ENCODE measurements at regions not wholly inside any gene's neighbourhood (a gene's known extent, or its start where the extent isn't known, plus 50 kb on each side); places are given as distances from the start of the nearest gene placed in this dataset.
"Not testable (repeated sequence)": the region's sequence is repeated elsewhere in the genome, so short reads cannot be mapped to it uniquely, and the experiment has no call there.

- ATAC-seq, result no peak
- no peak for DNase-seq
- intact Hi-C loops (cut with DNase I, micrococcal nuclease), result no loop called here
These were observed 113.6 kb upstream of the TMPRSS2 start for GRCh38 chr21:41621513-41621912.

- intact Hi-C loops (cut with DNase I, micrococcal nuclease), result no loop called here
- no peak for ATAC-seq
- no peak for DNase-seq
These were observed 113.0 kb upstream of the TMPRSS2 start for GRCh38 chr21:41620982-41621381.

- DNase-seq (no peak), ATAC-seq (no peak)
- intact Hi-C loops (cut with DNase I, micrococcal nuclease), result no loop called here
These were observed 112.6 kb upstream of the TMPRSS2 start for GRCh38 chr21:41620541-41620940.

DNA sequence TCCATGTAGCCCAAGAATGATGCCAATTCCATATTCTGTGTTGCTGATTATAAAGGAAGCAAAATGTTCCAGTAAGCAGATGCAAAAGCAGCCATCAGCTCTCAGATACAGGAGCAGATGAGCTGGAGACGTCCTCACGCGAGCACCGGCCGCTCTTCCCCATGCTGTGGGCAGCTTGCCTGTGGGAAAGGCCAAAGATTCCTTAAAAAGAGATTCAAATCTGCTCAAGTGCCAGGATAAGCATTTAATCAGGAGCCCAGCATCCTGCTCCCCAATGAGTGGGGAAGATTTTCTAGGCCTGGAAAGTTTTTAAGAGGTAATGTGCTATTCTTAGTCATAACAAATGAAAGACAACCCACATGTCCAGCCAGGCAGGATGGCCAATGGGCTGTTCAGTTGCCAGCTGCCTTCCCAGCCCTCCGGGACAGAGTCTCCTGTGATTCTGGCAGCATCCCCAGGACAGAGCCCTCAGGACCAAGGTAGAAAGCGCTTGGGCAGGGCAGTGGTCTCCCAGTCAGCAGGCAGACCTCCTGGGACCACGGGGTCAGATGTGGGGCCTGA, 108.2 kb upstream of the TMPRSS2 start:
- ATAC-seq, result no peak
- intact Hi-C loops (cut with DNase I, micrococcal nuclease), result loop anchor here in 1 of 2 donors (10.0 kb wide), 1 partner anchor 159 kb away; no protein-coding TSS in a partner anchor
- no peak for DNase-seq

DNA sequence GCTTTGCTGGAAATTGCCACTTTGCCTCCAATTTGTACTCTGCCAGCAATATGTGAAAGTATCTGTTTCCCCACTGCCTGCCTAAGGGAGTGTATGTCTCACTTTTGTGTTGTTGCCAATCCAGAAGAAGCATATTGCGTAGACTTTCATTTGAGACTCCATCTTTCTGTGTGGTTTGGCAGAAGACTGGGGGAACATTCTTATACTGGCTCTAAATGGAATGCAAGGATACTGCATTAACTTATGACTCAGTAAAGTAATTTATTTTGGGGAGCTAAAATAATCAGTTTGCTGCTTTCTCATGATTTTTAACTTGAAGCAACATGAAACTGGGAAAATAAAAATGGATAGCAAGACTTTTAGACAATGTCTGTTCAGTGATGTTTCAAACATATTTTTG, 107.7 kb upstream of the TMPRSS2 start:
- intact Hi-C loops (cut with DNase I, micrococcal nuclease), result loop anchor here in 1 of 2 donors (10.0 kb wide), 1 partner anchor 159 kb away; no protein-coding TSS in a partner anchor
- no peak for DNase-seq
- ATAC-seq, result no peak

- DNase-seq, result no peak
- no peak for ATAC-seq
- intact Hi-C loops (cut with DNase I, micrococcal nuclease), result loop anchor here (5.0 to 10.0 kb wide), 2 partner anchors 160 to 163 kb away; no protein-coding TSS in a partner anchor
These were observed 106.6 kb upstream of the TMPRSS2 start for GRCh38 chr21:41614511-41614910.

DNA sequence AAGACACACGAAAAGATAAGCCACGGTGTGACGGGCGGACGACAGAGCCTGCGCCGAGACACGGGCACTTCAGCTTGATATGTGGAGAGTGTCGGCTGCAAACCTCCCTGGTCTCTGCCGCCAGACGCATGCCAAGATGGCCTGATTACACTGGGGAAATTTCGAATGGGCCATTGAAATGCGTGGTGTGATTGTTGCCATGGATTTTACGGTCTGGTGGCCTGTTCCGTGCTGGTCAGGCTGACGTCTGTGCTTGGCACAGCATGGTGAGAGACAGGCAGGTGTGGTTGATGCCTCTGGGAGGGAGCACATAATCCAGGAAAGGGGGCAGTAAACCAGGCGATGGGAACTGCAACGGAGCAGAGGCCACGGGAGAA, 105.6 kb upstream of the TMPRSS2 start:
- DNase-seq (no peak), ATAC-seq (no peak)
- intact Hi-C loops (cut with DNase I, micrococcal nuclease), result loop anchor here (5.0 to 10.0 kb wide), 2 partner anchors 161 to 164 kb away; no protein-coding TSS in a partner anchor

- DNase-seq (peak; percentile 56 to 63), ATAC-seq (peak; percentile 63)
- intact Hi-C loops (cut with DNase I, micrococcal nuclease), result loop anchor here (5.0 to 10.0 kb wide), 2 partner anchors 162 to 164 kb away; no protein-coding TSS in a partner anchor
These were observed 104.9 kb upstream of the TMPRSS2 start for GRCh38 chr21:41612674-41613532.

- peak; percentile 92 for ATAC-seq
- peak; percentile 71 to 73 for DNase-seq
- intact Hi-C loops (cut with DNase I, micrococcal nuclease), result loop anchor here (5.0 to 10.0 kb wide), 2 partner anchors 163 to 165 kb away; no protein-coding TSS in a partner anchor
These were observed 104.1 kb upstream of the TMPRSS2 start for GRCh38 chr21:41611966-41612606.

DNA sequence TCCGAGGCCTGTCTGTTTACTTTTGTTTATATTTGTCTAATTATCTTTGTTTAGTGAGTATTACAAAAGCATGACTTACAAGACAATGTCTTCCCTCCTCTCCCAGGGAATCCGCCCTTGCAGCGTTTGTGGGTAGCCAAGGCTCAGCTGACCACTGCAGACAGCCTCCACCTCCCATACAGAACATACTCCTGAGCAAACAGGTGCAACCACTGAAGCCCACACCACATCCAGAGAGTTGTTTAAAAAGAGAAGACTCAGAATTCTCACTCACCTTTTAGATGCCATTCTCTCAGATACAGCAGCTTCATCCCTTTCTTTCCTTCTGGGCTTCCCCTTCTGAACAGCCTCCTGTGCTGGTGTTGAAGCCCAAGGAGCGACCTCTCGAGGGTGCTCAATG, 103.5 kb upstream of the TMPRSS2 start:
- DNase-seq, result peak in 1 of 2 donors; percentile 12
- intact Hi-C loops (cut with DNase I, micrococcal nuclease), result loop anchor here (5.0 to 10.0 kb wide), 2 partner anchors 163 to 166 kb away; no protein-coding TSS in a partner anchor
- ATAC-seq, result no peak

DNA sequence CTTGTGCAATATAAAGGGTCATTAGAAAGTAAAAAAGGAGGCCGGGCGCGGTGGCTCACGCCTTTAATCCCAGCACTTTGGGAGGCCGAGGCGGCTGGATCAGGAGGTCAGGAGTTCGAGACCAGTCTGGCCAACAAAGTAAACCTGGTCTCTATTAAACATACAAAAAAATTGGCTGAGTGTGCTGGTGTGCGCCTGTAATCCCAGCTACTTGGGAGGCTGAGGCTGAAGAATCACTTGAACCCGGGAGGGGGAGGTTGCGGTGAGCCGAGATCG, 102.8 kb upstream of the TMPRSS2 start:
- not testable (repeated sequence) for ATAC-seq
- DNase-seq, result peak in 1 of 2 donors; percentile 13
- intact Hi-C loops (cut with DNase I, micrococcal nuclease), result loop anchor here (5.0 to 10.0 kb wide), 2 partner anchors 164 to 167 kb away; no protein-coding TSS in a partner anchor

DNA sequence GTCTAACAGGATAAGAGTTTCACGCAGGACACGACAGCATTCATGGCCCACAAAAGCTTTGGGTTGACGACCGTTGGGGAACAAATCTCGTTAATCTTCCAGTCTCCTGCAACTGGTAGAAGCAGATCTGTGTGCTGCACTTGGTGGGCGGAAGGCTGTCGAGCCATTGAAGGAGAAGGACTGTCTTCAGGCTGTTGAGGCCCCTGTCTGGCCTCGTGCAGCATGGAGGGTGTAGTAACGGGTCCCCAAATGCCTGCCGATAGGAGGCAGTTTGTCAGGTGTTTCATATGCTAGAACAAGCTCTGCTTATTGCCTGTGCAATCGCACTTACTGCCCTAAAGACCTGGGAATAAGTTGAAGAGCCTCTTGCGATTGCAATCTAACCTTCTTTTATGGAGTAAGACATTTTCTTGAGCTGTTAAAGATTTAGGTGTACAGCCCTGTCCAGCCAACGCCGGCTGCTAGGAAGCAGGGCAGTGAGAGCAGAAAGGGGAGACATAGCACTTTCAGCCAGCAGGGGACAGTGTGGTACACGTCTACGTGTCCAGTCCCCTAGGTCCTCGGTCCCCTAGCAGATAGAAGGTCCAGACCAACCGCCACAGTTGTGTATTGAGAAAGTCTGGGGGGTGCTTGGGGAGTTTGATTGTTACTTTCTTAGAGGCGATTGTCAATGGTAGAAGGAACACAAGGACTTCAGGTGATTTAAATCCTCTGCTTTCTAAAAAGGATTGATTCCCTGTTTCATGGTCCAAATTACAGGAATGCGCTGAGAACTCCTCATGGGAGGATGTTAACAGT, 102.3 kb upstream of the TMPRSS2 start:
- intact Hi-C loops (cut with DNase I, micrococcal nuclease), result loop anchor here (5.0 to 10.0 kb wide), 2 partner anchors 165 to 167 kb away; no protein-coding TSS in a partner anchor
- DNase-seq, result peak; percentile 65 to 80
- ATAC-seq, result peak; percentile 57

- no peak for ATAC-seq
- DNase-seq, result peak in 1 of 2 donors; percentile 12
- intact Hi-C loops (cut with DNase I, micrococcal nuclease), result no loop called here
These were observed 98.7 kb upstream of the TMPRSS2 start for GRCh38 chr21:41606706-41607105.

DNA sequence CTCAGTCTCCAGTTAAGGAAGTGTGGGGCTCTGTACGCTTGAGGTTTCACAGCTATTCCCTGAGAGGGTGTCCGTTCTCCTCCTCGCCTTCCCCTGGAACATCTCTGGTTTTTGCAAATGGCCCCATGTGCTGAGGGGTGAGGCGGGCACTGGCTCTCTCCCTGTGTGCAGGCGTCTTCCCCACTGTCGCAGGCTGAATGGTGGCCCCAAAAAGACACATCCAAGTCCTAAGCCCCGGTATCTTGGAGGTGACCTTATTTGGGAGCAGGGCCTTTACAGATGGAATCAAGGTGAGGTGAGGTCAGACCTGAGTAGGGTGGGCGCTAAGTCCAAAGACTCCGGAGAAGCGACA, 98.0 kb upstream of the TMPRSS2 start:
- DNase-seq (peak in 1 of 2 donors; percentile 15), ATAC-seq (no peak)
- intact Hi-C loops (cut with DNase I, micrococcal nuclease), result no loop called here

GRCh38 chr21:41605178-41605933, 97.4 kb upstream of the TMPRSS2 start:
- peak in 1 of 2 donors; percentile 38 for DNase-seq
- ATAC-seq, result no peak
- intact Hi-C loops (cut with DNase I, micrococcal nuclease), result no loop called here

GRCh38 chr21:41604583-41605041, 96.7 kb upstream of the TMPRSS2 start:
- DNase-seq, result no peak
- intact Hi-C loops (cut with DNase I, micrococcal nuclease), result no loop called here

DNA sequence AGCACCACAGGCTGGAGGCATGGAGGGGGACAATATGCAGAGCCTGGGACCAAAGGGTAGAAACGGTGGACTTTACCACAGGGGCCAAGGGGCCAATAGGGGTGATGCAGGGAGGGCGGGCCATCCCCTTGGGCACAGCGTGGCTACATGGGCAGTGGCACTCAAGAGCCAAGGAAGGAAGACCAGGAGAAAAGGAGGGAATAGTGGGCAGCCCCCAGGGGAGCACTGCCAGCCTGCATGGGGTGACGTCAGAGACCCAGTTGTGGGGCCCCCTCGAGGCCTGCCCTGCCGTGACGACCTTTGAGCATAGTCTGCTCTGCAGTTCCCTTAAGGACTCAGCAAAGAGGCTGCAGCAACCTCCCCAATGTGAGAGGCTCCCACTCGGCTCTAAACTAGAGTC, 95.5 kb upstream of the TMPRSS2 start:
- ATAC-seq, result no peak
- intact Hi-C loops (cut with DNase I, micrococcal nuclease), result no loop called here
- DNase-seq, result no peak

More at GRCh38 chr21:41604583-41605041, 96.7 kb upstream of the TMPRSS2 start:
- ATAC-seq, result no peak

DNA sequence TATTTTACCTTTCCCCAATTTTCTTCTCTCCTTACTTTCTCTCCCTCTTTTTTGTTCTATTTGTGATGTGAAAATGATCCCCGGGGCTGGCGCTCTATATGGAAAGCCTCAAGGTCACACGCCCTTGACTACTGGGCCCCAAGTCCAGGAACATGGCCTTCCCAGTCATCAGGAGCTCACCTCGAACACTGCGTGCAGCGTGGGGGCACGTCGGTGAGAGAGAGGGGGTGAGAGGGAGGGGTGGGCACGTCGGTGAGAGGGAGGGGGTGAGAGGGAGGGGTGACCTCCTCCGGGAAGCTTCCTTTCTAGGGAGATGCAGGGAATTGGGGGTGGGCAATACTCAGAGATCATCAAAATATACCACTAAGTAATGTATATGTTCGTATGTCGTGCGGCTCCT, 94.6 kb upstream of the TMPRSS2 start:
- no peak for ATAC-seq
- intact Hi-C loops (cut with DNase I, micrococcal nuclease), result no loop called here
- DNase-seq, result peak in 1 of 2 donors; percentile 22
